HG03045 (cell line): ENCODE measurements at regions not wholly inside any gene's neighbourhood (a gene's known extent, or its start where the extent isn't known, plus 50 kb on each side); places are given as distances from the start of the nearest gene placed in this dataset.

Experiments
- ATAC-seq: cut with Tn5 transposase; IDR thresholded peaks from one replicate; pipeline ENCODE4 v1.9.1; 2021; ENCODE audit warnings: mild to moderate bottlenecking, moderate library complexity; ENCODE audit not compliant: unreplicated experiment

DNA sequence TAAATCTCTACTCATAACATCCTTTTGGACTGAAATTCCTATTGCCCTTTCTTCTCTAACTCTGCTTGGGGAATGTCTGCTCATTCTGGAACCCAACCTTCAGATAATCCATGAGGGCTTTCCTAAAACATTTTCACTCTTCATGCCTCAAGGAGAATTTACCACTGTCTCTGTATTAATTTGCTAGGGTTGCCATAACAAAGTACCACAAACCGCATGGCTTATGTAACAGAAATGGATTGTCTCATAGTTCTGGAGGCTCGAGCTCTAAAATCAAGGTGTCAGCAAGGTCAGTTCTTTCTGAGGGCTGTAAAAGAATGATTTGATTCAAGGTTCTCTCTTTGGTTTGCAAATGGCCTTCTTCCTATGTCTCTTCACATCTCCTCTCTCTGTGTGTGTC is 209.7 kb downstream of the LACC1 start:
- ATAC-seq, result no peak

DNA sequence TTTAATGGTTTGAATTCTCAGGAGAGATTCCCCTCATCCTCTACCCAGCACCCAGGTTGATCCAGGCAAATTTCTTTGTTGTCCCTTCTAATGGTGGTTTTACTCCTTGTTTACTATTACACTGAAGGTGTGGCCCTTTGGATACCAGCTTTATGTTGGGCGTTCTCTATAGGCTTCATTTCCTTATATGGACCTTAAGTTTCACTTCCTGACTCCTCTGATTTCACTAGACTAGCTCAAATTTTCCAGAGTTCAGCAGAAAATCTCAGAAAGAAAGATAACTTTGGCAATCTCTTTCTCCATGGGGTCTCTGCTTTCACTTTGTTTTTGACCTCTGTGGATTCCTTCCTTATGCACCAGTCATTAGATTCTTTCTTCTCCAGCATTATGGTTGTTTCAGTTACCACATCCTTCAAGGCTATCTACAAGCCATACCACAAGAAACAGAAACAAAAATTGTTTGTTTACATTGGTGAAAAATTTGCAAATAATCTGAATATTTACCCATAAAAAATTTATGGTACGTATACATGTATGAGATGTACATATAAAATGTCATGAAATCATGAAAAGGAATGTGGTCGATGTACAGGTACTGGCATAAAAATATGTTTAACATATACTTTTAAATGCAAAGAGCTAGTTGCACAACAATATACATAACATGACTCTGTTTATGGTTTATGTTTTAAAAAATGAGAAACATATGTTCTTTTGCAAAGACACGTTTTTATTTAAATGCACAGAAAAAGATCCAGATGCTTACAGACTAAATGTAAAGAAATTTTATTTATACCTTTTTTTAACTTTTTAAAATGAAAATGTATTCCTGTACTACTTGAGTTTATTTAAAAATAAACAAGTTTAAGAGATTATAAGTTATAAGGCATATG is 212.6 kb downstream of the LACC1 start:
- ATAC-seq, result no peak

DNA sequence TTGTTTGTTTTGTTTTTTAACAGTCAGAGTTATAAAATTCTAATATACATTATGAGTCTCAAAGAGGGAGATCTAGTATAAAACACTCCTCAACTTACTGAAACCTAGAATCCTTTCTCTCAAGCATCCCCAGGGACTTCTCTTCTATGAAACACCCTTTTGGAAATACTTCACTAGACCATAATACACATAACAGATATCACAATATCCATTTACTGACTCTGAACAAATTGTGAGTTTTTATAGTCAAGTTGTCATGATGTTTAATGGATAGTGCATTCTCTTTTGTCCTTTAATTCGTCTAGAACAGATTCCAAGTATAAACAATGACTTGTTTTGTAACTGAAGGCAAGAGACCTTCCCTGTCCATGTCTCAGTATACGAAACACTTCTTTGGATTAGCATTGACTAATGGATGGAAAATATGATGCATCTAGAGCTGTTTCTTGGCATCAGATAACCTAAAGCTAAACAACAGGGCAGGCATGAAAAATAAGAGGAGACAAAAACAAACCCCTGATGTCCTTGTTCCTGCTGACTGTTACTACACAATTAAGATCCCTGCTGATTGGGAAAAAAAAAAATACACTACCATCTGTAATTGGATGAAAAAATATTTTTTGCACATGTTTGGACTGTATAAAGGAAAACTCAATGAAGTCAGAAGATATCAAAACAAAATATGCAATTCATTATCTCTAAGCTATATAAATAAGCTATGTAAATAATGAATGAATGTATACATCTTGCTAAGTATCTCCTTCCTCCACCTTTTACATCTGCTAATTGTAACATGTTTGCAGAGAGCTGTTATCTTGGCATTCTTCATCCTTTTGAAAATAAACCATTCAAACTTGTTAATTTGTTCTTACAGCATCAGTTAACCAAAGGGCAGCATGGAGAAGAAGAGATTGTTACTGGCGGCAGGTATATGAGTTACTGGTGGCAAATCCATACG is 214.2 kb downstream of the LACC1 start:
- ATAC-seq, result no peak

DNA sequence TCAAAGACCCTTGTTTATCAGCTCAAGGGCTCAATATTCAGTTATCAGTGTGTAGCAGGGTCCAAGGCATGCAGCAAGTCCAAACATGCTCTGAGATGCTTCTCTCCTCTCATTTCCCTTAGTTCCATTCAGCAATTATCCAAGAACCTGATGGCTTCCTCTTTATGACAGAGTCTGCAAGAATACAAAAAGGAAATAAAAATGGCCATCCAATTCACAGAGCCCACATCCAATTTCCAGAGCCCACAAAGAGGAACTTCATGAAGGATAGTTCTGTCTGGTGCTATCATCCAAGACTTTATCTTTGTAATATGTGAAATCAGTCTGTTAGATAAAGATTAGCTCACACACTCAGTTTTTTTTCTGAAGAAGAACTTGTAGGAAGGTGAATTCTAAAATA is 217.2 kb downstream of the LACC1 start:
- ATAC-seq, result no peak

DNA sequence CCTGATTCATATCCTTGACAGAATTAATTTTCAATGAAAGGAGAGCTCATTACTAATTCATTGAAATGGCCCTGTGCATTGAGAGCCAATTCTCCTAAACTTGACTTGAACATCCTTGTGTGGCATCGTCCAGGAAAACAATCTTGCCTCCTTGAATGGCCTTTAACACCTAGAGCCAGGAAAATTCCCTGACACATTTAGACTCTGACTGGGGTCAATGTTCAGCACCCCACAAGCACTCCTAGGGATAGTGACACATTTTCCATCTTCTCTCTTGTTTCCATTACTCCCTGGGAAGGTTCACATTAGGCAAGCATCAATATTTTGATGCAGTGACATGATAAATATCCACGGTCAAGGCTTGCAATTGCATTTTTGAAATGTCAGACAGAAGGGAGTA is 218.9 kb downstream of the LACC1 start:
- ATAC-seq, result no peak

DNA sequence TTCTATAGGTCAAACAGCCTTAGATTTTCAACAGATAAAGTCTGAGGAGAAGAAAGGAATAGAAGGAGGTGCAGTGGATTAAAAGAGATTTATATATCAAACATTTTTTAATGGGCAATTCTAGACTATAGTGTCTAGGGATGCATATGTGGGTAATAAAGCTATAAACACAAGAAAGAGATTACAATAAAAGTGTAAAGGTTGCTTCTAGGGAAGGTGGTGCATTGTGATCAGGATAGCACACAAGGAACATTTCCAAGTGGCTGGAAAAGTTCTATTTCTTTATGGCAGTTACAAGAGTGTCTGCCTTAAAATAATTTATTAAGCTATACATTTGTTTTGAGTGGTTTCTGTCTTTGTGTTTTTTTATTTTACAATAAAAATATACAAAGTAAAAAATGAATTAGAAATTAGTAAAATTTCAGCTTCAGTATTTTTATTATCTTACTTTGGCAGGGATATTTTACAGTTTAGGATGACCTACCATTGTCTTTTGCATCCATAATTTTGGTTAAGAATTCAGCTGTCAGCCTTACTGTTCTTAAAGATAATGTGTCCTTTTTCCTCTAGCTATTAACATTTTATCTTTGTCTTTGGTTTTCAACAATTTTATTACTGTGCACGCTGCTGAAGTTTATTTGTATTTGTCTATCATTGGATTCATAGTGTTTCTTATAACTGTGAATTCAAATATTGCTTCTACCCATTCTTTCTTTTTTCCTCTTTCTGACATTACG is 221.8 kb downstream of the LACC1 start:
- ATAC-seq, result no peak

DNA sequence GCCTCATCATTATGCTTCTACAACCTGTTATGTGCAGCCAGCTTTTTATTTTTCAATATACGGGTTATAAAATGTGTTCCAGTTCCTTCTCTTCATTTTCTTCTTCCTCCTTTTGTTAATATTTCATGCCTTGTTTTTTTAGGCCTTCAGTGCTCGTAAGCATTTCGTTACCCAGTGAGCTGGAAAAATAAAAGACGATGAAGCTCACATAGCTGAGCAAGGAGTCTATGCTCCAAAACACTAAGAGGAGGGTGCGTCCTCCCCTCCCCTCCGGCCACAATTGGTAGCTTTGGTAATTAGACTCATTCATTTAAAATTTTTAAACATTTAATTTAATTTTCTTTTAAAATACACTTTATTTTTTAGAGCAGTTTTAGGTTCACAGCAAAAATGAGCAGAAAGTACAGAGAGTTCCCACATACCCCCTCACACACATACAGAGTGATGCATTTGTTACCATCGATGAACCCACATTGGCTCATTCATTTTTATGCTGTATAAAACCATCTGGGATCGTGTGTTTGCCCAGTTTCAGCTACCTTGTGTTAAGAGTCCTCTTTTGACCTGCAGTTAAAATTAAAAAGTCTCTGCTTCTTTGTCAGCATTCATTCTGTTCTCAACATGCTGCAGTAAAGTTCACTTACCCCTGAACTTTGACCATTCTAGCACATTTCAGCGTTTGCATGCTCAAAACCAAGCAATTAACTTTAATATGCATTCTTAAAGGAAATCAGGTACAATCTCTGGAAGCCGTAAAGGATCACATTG is 223.9 kb downstream of the LACC1 start:
- no peak for ATAC-seq

DNA sequence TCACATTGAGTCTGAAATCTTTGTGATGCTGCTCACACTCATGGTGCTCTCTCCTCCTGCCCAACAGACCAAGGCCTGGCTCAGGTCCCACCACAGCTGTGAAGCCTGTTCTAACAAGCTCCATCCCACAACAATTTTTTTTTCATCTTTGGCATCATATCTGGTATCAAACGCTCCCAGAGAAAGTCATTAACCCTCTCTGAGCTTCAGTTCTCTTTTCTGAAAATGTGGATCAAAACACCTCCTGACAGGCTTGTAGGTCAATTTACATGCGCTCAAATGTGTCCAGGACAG is 224.4 kb downstream of the LACC1 start:
- ATAC-seq, result no peak

DNA sequence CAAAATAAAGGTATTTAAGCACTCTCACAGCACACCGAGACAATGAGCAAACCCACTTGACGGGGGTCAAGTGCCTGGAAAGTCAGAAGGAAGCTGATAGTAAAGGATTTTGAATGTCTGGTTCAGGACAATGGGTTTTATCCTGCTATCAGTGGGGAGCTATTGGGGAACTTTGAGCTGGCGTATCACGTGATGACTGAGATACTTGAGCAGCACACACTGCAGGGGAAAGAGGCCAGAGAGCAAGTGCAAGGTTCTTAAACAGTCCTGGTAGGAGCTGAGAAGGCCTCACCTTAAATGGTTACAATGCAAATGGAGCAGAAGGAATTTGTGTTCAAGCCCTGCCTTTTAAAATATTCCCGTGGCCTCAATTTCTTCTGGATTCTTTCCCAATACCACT is 225.3 kb downstream of the LACC1 start:
- no peak for ATAC-seq

DNA sequence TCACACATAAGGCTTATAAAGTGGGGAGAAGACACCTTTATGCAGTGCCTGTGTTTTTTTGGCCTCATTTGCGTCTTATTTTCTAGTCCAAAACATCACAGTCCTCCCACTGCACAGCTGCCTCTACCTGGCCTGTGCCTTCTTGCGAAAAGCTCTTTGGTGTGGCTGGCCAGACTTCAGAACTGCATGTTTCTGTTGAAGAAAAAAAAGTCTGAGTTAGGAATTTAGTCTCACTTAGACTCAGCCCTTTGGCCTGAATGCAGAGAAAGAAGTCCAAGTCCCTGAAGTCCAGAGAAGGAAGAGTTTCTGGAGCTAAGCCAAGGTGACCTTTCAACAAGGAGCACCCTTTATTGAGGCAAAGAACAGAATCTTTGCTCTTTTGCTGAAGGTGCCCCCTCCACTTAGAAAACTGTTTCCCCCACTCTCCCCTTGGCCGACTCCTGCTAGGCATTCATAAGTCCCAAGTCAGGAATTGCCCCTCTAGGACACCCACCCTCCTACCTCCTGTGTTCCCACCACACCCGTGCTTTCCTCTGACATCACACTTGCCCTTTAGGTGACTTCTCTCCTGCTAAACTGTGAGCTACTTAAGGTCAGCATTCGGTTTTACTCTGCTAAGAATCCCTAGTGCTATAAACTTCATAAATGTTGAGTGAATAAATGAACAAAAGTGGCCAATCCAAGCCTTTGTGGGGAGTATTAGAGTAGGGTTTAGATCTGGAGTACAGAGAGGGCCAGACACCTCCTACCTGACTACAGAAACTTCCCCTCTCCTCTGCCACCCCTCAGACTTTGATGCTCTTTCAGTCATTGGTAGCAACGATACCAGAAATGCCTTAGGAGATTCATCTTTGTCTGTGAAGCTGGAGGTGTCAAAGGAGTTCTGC is 226.8 kb downstream of the LACC1 start:
- no peak for ATAC-seq

DNA sequence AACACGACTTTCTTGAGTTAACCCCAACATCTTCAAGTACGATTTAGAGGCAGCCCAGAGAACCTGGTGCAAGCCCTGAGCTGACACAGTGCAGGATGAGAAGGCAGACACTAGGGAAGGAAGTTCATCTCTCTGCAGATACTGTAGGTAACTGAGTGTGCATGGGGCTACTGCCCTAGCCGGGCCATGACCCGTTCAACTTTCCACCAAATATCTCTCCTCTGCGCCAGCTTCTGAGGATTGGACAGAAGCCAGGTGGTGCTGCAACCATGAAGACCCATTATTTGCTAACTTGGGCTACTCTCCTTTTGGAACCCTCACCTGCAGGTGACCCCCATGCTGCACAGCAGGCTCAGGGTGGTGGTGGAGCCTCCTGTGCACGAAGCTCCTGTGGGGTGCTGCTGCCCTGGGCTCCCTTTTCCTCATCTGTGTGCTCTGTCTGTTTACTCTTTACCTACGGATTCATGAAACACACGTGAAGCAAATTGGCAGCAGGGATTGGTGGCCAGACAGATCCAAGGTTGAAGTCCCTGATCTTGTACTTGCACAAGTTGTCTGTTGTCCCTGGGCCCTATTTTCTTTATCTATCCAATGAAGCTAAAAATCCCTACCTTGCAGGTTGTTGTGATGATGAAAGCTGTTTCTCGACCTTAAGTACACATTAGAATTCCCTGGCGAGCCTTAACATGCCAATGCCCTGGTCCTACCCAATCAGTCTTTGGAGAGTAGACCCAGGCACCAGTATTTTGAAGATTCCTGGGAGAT is 227.8 kb downstream of the LACC1 start:
- no peak for ATAC-seq

DNA sequence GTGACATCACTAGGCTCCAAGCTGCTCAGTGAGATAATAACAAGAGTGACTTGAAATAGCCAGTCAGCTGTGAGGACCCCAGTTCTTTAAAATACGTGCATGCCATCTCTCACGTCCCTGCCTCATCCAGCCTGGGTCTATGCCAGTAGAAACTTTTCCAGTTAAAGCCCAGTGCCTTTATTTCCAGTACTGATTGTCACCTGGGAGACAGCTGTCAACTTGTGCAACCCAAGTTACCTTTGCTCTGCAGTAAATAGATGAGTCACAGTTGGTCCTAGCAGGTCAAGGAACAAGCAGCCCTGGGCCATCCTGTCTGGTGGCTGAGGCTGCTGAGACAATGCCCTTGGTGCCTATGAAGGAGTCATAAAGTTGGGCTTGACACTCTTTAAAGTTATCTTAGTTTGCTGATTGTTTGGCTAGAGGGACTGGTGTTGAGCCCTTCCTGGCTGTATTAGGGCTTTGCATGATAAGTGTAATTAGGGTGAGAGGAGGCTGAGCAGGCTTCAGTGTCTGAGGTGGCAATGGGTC is 228.7 kb downstream of the LACC1 start:
- ATAC-seq, result no peak

DNA sequence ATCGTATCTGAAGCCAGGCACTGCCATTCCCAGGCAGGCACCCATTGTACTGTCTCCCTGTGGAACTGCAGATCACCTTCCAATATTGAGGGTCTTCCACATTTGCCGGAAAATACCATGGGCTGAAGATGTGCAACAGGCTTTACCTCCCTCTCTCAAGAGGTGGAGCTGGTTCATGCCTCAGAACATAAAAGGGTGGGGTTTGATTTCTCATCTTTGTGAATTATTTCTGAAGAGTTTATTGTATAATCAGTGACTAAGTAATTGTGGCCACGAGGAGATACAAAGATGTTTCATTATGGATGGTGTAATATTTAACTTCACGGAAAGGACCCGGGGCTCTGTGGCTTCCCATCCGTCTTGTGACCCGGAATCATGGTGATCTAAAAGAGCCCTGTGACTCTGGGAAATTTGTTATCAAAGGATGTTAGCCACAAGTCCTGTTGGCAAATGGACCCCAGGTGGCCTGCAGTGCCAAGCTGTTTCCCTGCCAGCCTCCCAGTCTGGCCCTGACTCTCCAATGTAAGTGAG is 230.5 kb downstream of the LACC1 start:
- ATAC-seq, result no peak

DNA sequence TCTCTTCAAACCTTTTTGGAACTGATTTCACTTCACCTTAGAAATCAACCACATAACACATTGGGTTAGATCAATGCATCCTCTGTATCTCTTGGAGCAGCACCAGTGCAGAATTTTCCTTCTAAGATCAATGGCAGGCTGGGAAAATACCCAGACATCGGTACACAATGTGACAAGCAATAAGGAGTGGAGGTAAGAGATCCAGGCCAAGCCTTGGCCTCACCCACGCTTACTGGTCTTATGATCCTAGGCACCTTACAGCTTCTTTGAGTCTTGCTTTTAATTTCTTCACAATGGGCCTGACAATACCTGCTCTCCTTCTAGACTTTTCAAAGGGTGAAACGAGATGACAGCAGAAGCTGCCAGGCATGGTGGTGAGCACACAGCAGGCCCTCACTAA is 232.0 kb downstream of the LACC1 start:
- no peak for ATAC-seq

DNA sequence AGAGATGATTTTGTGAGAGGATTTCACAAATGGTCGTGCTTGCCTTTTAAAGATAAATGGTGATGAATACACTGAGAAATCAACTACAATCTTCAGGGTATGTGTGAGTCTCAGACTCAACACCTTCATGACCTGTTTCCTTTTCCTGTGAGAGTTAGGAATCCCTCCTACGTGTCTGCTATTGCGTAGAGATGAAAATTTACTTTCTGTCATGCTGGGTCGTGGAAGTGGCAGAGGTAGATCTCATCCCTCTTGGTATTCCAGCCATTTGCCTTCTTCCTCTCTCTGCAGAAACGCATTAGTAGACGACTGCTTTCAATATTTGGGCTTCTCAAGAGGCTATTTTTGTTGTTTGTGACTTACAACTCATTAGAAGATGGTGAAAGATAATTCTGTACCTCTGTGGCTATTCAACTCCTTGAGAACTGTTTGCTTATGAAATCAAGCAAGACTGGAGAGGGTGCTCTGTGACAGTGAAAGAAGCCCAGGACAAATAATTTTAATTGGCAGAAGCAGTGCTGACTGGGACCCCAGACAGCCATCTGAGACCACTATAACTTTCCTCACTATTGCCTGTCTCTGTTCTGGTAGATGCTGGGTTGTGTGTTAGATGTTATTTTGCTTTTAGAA is 233.1 kb downstream of the LACC1 start:
- no peak for ATAC-seq

DNA sequence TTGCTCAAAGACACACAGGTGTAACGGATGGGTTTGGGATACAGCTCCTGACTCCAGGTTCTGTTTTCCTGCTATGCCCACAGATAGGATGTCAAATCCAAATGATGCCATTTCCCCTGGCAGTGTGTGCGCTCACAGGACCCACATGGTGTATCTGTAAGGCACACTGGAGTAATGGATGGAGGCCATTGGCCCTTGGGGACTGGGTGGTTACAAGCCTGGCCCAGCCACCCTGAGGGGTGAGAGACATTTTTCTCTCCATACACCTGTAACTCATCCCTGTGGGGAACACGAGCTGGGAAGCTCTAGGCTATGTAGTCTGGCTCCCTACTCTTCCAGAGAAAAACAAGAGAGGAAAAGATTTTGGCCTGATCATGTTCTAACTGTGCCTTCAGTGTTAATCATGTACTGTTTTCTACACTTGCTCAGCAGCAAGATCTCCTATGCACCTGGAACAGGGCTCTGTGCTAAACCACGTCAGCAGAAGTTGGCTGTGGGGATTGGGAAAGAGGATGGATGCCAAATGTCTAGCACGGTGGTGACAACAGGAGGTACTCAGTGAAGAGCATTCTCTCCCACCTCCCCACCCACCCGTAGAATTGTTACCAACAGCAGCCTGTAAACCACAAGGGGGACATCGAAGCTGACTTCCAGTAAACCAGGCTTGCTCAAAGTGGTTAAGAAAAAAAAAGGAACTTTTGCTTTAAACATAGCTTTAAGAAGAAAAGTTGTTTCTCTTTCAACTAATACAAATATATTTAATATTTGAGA is 237.0 kb downstream of the LACC1 start:
- no peak for ATAC-seq

DNA sequence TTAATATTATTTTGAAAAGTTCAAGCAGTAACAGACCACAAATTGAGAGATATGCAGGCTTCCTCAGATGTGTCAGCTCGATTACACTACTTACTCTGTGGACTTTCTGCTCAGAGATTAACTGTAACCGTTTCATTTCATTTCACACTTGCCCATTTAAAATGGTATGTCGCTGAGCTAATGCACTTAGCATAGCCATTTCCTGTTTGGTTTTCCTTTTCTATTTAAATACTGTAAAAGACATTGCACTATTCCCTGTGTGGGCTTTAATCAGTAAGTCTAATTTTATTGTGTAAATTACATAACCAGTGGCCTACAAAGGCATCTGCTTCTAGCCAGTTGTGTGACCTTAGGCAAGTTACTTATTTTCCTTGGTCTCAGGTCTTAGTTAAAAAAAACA is 237.6 kb downstream of the LACC1 start:
- ATAC-seq, result no peak
